CD14-positive monocyte (primary cell): ENCODE measurements at regions not wholly inside any gene's neighbourhood (a gene's known extent, or its start where the extent isn't known, plus 50 kb on each side); places are given as distances from the start of the nearest gene placed in this dataset.
"Not testable (repeated sequence)": the region's sequence is repeated elsewhere in the genome, so short reads cannot be mapped to it uniquely, and the experiment has no call there.

Experiments
- DNase-seq, 3 donors: peaks; one replicate each; pipeline ENCODE4 v3.0.0-alpha.2; 2011 to 2022
- H2AFZ ChIP-seq: 2 replicates; pipeline ENCODE4 v1.6.0; 2012; ENCODE audit warnings: mild to moderate bottlenecking, low read depth, low read length, inconsistent platforms; ENCODE audit not compliant: insufficient read depth, poor library complexity, severe bottlenecking
- H3K27ac ChIP-seq, 2 donors: 1 replicate in 1 of 2; 2 replicates in 1 of 2; pipeline ENCODE4 v1.5.1; 2012 to 2013; ENCODE audit warnings: low read length in 2 of 2, control low read depth in 1 of 2, inconsistent platforms in 1 of 2, low read depth in 1 of 2, mild to moderate bottlenecking in 1 of 2
- H3K27me3 ChIP-seq, 2 donors: one replicate each; pipeline versions ENCODE4 v1.6.0 to v1.6.1; 2011 to 2013; ENCODE audit warnings: low read length in 2 of 2; ENCODE audit not compliant: control insufficient read depth in 2 of 2, insufficient read depth in 2 of 2
- H3K36me3 ChIP-seq, 2 donors: replicated peaks in 1 of 2; 1 replicate in 1 of 2; 2 replicates in 1 of 2; pipeline versions ENCODE4 v1.5.1 to v1.6.1; 2012 to 2013; ENCODE audit warnings: low read length in 2 of 2, control low read depth in 1 of 2, inconsistent platforms in 1 of 2, mild to moderate bottlenecking in 1 of 2; ENCODE audit not compliant: insufficient read depth in 2 of 2, control insufficient read depth in 1 of 2
- H3K4me1 ChIP-seq, 2 donors: 1 replicate in 1 of 2; 2 replicates in 1 of 2; pipeline versions ENCODE4 v1.5.1 to v1.6.1; 2012 to 2013; ENCODE audit warnings: low read length in 2 of 2, control low read depth in 1 of 2, inconsistent platforms in 1 of 2, mild to moderate bottlenecking in 1 of 2, moderate library complexity in 1 of 2; ENCODE audit not compliant: insufficient read depth in 2 of 2, control insufficient read depth in 1 of 2
- H3K4me2 ChIP-seq: replicated peaks from 2 replicates; pipeline ENCODE3; 2012; ENCODE audit warnings: low read length, moderate library complexity, mild to moderate bottlenecking; ENCODE audit not compliant: poor library complexity, severe bottlenecking; ENCODE audit errors: extremely low read depth
- H3K4me3 ChIP-seq, 3 experiments: fragments of 200-600 bp in 1 of 3; sonication (generic) in 1 of 3; replicated peaks in 1 of 3; 1 replicate in 2 of 3; 2 replicates in 1 of 3; pipeline ENCODE4 v1.5.1; 2011 to 2013; ENCODE audit warnings: low read length in 3 of 3, mild to moderate bottlenecking in 3 of 3, control low read depth in 2 of 3, low read depth in 2 of 3, inconsistent platforms in 1 of 3, moderate library complexity in 1 of 3
- H3K79me2 ChIP-seq: 2 replicates; pipeline ENCODE4 v1.6.0; 2012; ENCODE audit warnings: mild to moderate bottlenecking, control low read depth, inconsistent platforms, low read length, moderate library complexity; ENCODE audit not compliant: insufficient read depth
- H3K9ac ChIP-seq: 2 replicates; pipeline ENCODE4 v1.6.0; 2017; ENCODE audit warnings: low read length, mild to moderate bottlenecking; ENCODE audit not compliant: insufficient read depth, poor library complexity, severe bottlenecking
- H3K9me3 ChIP-seq, 2 donors: replicated peaks in 1 of 2; 1 replicate in 1 of 2; 2 replicates in 1 of 2; pipeline versions ENCODE4 v1.5.1 to v1.6.1; 2012 to 2013; ENCODE audit warnings: low read length in 2 of 2, control low read depth in 1 of 2; ENCODE audit not compliant: control insufficient read depth in 1 of 2, insufficient read depth in 1 of 2
- H4K20me1 ChIP-seq: 2 replicates; pipeline ENCODE4 v1.6.0; 2012; ENCODE audit warnings: mild to moderate bottlenecking, low read length, control low read depth, moderate library complexity; ENCODE audit not compliant: insufficient read depth
- H3K27ac Mint-ChIP-seq, 7 donors: one replicate each; pipeline ENCODE4 v1.8.0; 2020; ENCODE audit warnings: mild to moderate bottlenecking in 7 of 7, mixed read lengths in 7 of 7, moderate library complexity in 6 of 7, inconsistent platforms in 2 of 7
- H3K27me3 Mint-ChIP-seq, 3 donors: one replicate each; pipeline ENCODE4 v1.8.0; 2021 to 2022; ENCODE audit warnings: low read depth in 3 of 3, mild to moderate bottlenecking in 3 of 3, mixed read lengths in 3 of 3, moderate library complexity in 3 of 3, inconsistent platforms in 1 of 3
- H3K36me3 Mint-ChIP-seq, 2 donors: one replicate each; pipeline ENCODE4 v1.8.0; 2020; ENCODE audit warnings: mixed read lengths in 2 of 2, inconsistent platforms in 1 of 2, mild to moderate bottlenecking in 1 of 2
- H3K4me1 Mint-ChIP-seq: one replicate; pipeline ENCODE4 v1.8.0; 2020; ENCODE audit warnings: mild to moderate bottlenecking, mixed read lengths
- H3K4me3 Mint-ChIP-seq, 2 donors: one replicate each; pipeline ENCODE4 v1.8.0; 2020; ENCODE audit warnings: mild to moderate bottlenecking in 2 of 2, mixed read lengths in 2 of 2, moderate library complexity in 1 of 2
- H3K9me3 Mint-ChIP-seq, 7 donors: one replicate each; pipeline ENCODE4 v1.8.0; 2020 to 2022; ENCODE audit warnings: mixed read lengths in 7 of 7, mild to moderate bottlenecking in 6 of 7, moderate library complexity in 6 of 7, inconsistent platforms in 2 of 7
- CTCF ChIP-seq: fragments of 200-600 bp; IDR thresholded peaks from one replicate; pipeline ENCODE4 v1.8.0; 2022; ENCODE audit warnings: antibody characterized with exemption, mild to moderate bottlenecking
- WGBS: methylation state at CpG from one replicate; pipeline ENCODE4 v1.1.5; 2013; ENCODE audit warnings: missing lambda C conversion rate; ENCODE audit not compliant: insufficient coverage; 5-methylcytosine and 5-hydroxymethylcytosine counted together
- intact Hi-C, 2 donors: fragments of 100-400 bp; cut with micrococcal nuclease; formaldehyde crosslinking; loops; one replicate each; pipeline versions ENCODE4 v1.15.0 to v1.15.1; 2023

DNA sequence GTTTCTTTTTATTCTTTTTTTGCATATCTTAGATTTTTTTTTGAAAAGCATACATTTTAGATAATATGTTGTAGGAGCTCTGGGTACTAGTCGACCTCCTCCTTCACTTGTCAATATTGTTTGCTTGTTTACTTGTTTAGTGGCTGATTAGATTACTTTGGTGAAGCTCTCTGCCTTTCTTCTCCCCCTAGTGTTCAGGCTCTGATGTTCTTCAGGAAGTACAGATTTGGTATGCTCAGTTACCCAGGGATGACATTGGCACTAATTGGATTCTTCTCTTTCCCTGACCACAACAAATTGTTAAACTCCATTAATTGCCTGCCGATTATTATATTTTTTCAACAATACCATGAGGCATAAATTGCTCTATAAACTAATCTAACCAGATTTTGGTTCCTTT lies 491.2 kb downstream of the SUCLG1 start:
- Histone ChIP-seq H3K36me3 (no peaks in the 10 kb centered on the region), H3K27ac (no peak overlapping the region), H3K27me3 (no peaks in the 10 kb centered on the region), H3K4me3 (no peak overlapping the region), H4K20me1 (no peaks in the 10 kb centered on the region), H3K79me2 (no peaks in the 10 kb centered on the region), H3K9me3 (no peaks in the 10 kb centered on the region), H3K9ac (no peak overlapping the region), H2AFZ (no peak overlapping the region), H3K4me2 (no peak overlapping the region), H3K4me1 (no peaks in the 10 kb centered on the region)
- Mint-ChIP-seq H3K4me3 (no peak overlapping the region), H3K27ac (no peak overlapping the region), H3K27me3 (no peaks in the 10 kb centered on the region), H3K9me3 (peaks cover 0 to 7% (median 0%) of the 10 kb centered on the region in 7 donors), H3K4me1 (no peaks in the 10 kb centered on the region), H3K36me3 (no peaks in the 10 kb centered on the region)
- WGBS = no CpG with 5 or more reads among the region's 2 CpGs
- intact Hi-C loops = no loop called here
- DNase-seq = no peak
- TF ChIP-seq CTCF = no peak

GRCh38 chr2:83966946-83967345 lies 492.1 kb downstream of the SUCLG1 start:
- DNase-seq, H3K27me3 Mint-ChIP-seq, H2AFZ ChIP-seq, H4K20me1 ChIP-seq, H3K9ac ChIP-seq, H3K4me2 ChIP-seq, H3K27ac Mint-ChIP-seq, H3K36me3 ChIP-seq, H3K9me3 ChIP-seq, H3K4me3 Mint-ChIP-seq, H3K79me2 ChIP-seq, H3K27me3 ChIP-seq, H3K36me3 Mint-ChIP-seq, H3K4me1 Mint-ChIP-seq, H3K4me1 ChIP-seq, H3K27ac ChIP-seq, H3K9me3 Mint-ChIP-seq, H3K4me3 ChIP-seq, intact Hi-C loops: not testable (repeated sequence)
- no CpG with 5 or more reads among the region's 3 CpGs for WGBS
